Nephron progenitor cell (in vitro differentiated cells): ENCODE measurements at regions not wholly inside any gene's neighbourhood (a gene's known extent, or its start where the extent isn't known, plus 50 kb on each side); places are given as distances from the start of the nearest gene placed in this dataset.

ENCODE experiments used
- DNase-seq: peaks from one replicate; pipeline ENCODE4 v3.0.0; 2021
- H3K27ac Mint-ChIP-seq: 2 replicates; pipeline ENCODE4 v1.8.0; 2021; ENCODE audit warnings: mild to moderate bottlenecking, moderate library complexity, mixed read lengths
- H3K27me3 Mint-ChIP-seq: 2 replicates; pipeline ENCODE4 v1.8.0; 2021; ENCODE audit warnings: mild to moderate bottlenecking, low read depth, mixed read lengths; ENCODE audit not compliant: poor library complexity
- H3K36me3 Mint-ChIP-seq: 2 replicates; pipeline ENCODE4 v1.8.0; 2021; ENCODE audit warnings: low read depth, mixed read lengths
- H3K4me1 Mint-ChIP-seq: 2 replicates; pipeline ENCODE4 v1.8.0; 2021; ENCODE audit warnings: mixed read lengths
- H3K4me3 Mint-ChIP-seq: 2 replicates; pipeline ENCODE4 v1.8.0; 2021; ENCODE audit warnings: mild to moderate bottlenecking, moderate library complexity, mixed read lengths
- H3K9me3 Mint-ChIP-seq: 2 replicates; pipeline ENCODE4 v1.8.0; 2021; ENCODE audit warnings: mild to moderate bottlenecking, moderate library complexity, mixed read lengths
- CTCF ChIP-seq: fragments of 200-600 bp; sonication (generic); IDR thresholded peaks from 2 replicates; pipeline ENCODE4 v1.5.0; 2021; ENCODE audit warnings: antibody characterized with exemption

GRCh38 chr5:54670281-54670680 is 152.7 kb downstream of the SNX18 start:
- H3K36me3 Mint-ChIP-seq, result peaks cover 12% of the 10 kb centered on the region
- no peak for DNase-seq
- H3K4me3 Mint-ChIP-seq, result no peak overlapping the region
- peaks cover 30% of the 10 kb centered on the region for H3K4me1 Mint-ChIP-seq
- peaks cover 3% of the 10 kb centered on the region for H3K27me3 Mint-ChIP-seq
- peaks cover 39% of the 10 kb centered on the region for H3K9me3 Mint-ChIP-seq
- no peak for TF ChIP-seq CTCF
- H3K27ac Mint-ChIP-seq, result peak overlapping the region; percentile 57

DNA sequence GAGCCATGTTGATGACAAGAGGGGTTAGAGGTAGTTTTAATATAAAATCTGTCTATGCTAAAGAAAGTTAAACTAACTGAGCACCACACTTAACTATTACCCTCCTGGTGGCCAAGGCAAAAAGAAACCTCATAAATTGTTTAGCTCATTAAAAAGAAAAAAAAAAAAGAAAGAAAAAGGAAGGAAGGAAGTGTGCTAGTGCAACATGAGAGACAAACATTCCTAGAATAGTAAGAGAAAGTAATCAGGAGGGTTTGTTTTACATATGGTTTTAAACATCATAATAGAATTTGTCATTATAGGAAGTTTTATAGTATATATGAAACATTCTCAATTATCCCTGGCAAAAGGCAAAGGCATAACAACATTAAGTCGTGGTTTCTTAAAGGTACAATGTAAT is 152.3 kb downstream of the SNX18 start:
- Mint-ChIP-seq H3K4me3 (no peak overlapping the region), H3K27me3 (peaks cover under 1% of the 10 kb centered on the region), H3K4me1 (peaks cover 30% of the 10 kb centered on the region), H3K9me3 (peaks cover 38% of the 10 kb centered on the region), H3K27ac (peak overlapping the region; percentile 57), H3K36me3 (peaks cover 12% of the 10 kb centered on the region)
- no peak for DNase-seq
- no peak for TF ChIP-seq CTCF

DNA sequence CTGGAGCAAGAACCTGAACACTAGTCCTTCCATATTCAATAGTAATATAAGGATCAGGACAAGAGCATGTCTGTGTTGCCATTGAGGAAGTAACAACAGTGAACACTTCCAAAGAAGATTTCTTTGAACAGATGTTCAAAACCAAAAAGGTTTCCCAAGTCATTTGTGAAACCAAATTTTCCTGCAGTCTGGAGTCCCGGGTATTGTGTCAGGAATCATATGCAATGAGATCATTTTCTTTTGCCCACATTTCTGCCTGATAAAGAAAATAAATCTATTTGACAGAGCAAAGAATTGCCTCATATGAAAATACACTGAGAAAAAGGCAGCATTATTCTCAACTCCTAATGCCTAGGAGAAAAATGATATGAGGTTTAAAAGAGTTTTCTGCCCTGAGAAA is 151.7 kb downstream of the SNX18 start:
- TF ChIP-seq CTCF, result no peak
- Mint-ChIP-seq H3K36me3 (peaks cover 12% of the 10 kb centered on the region), H3K4me3 (no peak overlapping the region), H3K27ac (no peak overlapping the region), H3K27me3 (no peaks in the 10 kb centered on the region), H3K9me3 (peaks cover 35% of the 10 kb centered on the region), H3K4me1 (peaks cover 29% of the 10 kb centered on the region)
- DNase-seq, result no peak

DNA sequence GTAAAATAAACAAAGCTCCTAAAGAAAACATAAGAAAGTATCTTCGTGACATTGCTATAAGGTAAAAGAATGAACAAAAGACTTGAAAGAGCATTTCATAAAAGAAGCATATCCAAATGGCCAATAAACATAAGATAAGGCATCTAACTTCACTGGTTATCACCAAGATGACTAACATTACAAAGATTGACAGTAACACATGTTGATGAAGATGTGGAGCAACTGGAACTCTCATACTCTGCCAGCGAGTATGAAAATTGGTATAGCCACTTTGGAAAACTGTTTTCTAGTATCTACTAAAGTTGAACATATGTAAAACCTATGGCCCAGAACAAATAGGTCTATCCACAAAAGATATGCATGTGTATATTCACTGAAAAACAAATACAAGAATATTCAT is 150.5 kb downstream of the SNX18 start:
- H3K4me1 Mint-ChIP-seq, result peaks cover 26% of the 10 kb centered on the region
- H3K9me3 Mint-ChIP-seq, result peaks cover 33% of the 10 kb centered on the region
- H3K36me3 Mint-ChIP-seq, result peaks cover 12% of the 10 kb centered on the region
- no peak for TF ChIP-seq CTCF
- H3K27ac Mint-ChIP-seq, result no peak overlapping the region
- H3K27me3 Mint-ChIP-seq, result no peaks in the 10 kb centered on the region
- no peak for DNase-seq
- H3K4me3 Mint-ChIP-seq, result no peak overlapping the region

GRCh38 chr5:54667136-54667535 is 149.6 kb downstream of the SNX18 start:
- Mint-ChIP-seq H3K4me1 (peaks cover 26% of the 10 kb centered on the region), H3K27me3 (no peaks in the 10 kb centered on the region), H3K4me3 (no peak overlapping the region), H3K36me3 (peaks cover 8% of the 10 kb centered on the region), H3K9me3 (peaks cover 23% of the 10 kb centered on the region), H3K27ac (no peak overlapping the region)
- DNase-seq, result no peak
- no peak for TF ChIP-seq CTCF

DNA sequence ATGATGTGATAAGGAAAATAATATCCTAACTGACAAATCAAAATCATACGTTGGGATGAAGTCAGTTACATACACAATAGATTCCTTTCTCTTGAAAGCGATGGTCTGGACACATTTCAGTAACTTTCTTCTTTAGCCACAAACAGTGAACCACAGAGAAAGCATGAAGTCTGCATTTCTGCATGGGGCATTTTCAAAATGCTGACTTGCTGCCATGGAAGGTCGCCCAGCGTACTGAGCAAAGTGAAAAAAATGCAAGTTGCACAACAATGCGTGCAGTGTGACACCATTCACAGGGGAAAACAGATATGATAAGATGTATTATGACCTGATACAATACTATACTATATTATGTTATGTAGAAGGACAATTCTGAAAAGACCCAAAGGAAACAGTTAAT is 146.3 kb downstream of the SNX18 start:
- Mint-ChIP-seq H3K27ac (no peak overlapping the region), H3K4me1 (peaks cover 11% of the 10 kb centered on the region), H3K4me3 (no peak overlapping the region), H3K27me3 (peaks cover 3% of the 10 kb centered on the region), H3K9me3 (peaks cover 14% of the 10 kb centered on the region), H3K36me3 (peaks cover 6% of the 10 kb centered on the region)
- no peak for TF ChIP-seq CTCF
- DNase-seq, result no peak
